Stomach (tissue), 4 donors: ENCODE measurements at regions not wholly inside any gene's neighbourhood (a gene's known extent, or its start where the extent isn't known, plus 50 kb on each side); places are given as distances from the start of the nearest gene placed in this dataset.

Experiments used
- POLR2A ChIP-seq, 4 donors: fragments of 450-650 bp; IDR thresholded peaks; one replicate each; pipeline ENCODE4 v1.6.1; 2016; ENCODE audit warnings: antibody characterized with exemption in 4 of 4, control low read depth in 2 of 4, mild to moderate bottlenecking in 1 of 4, moderate library complexity in 1 of 4
- POLR2AphosphoS5 ChIP-seq, 3 donors: sonication (generic); formaldehyde crosslinking; IDR thresholded peaks; one replicate each; pipeline ENCODE4 v1.6.1; 2016; ENCODE audit warnings: antibody characterized with exemption in 3 of 3
- TF ChIP-seq, protein P1 (sequence below), 7 experiments: fragments of 450-650 bp in 4 of 7; fragments of 200-600 bp in 3 of 7; sonication (generic) in 3 of 7; IDR thresholded peaks; one replicate each; pipeline ENCODE4 v1.5.1; 2016 to 2019; ENCODE audit warnings: antibody characterized with exemption in 7 of 7, control low read depth in 2 of 7, mild to moderate bottlenecking in 1 of 7

DNA sequence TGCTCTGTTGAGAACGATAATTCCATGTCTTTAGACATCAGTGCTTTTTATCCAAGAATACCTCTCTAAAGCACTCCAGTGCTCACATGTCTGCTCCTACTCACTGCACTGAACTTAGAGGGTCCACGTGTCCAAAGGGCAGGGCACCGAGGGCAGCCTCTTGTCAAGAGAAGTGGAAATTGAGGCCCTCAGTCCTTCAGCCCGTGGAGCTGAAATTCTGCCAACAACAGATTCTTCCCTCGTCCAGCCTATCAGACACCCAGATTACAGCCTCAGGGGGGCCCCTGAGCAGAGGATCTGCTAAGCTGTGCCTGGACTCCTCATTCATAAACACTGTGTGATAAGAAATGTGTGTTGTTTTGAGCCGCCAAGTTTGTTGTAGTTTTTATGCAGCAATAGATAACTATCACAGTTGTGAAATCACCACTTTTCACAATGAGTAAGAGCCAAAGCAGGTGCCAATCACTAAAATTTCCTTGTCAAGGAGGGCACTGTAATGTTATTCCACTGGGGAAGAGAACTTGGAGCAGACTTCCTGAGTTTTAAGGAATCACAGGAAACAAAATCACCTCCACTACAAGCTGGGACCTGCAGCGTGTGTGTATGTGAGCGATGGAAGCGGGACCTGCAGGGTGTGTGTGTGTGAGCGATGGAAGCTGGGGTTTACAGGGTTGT, 58.8 kb upstream of the IGFBPL1 start:
- TF ChIP-seq, protein P1, sequence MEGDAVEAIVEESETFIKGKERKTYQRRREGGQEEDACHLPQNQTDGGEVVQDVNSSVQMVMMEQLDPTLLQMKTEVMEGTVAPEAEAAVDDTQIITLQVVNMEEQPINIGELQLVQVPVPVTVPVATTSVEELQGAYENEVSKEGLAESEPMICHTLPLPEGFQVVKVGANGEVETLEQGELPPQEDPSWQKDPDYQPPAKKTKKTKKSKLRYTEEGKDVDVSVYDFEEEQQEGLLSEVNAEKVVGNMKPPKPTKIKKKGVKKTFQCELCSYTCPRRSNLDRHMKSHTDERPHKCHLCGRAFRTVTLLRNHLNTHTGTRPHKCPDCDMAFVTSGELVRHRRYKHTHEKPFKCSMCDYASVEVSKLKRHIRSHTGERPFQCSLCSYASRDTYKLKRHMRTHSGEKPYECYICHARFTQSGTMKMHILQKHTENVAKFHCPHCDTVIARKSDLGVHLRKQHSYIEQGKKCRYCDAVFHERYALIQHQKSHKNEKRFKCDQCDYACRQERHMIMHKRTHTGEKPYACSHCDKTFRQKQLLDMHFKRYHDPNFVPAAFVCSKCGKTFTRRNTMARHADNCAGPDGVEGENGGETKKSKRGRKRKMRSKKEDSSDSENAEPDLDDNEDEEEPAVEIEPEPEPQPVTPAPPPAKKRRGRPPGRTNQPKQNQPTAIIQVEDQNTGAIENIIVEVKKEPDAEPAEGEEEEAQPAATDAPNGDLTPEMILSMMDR (IDR thresholded peaks at IDR 0.05), result no peak
- no peak for TF ChIP-seq POLR2A (IDR thresholded peaks at IDR 0.05)
- no peak for TF ChIP-seq POLR2AphosphoS5 (IDR thresholded peaks at IDR 0.05)
